Activated CD4-positive, alpha-beta T cell treated with anti-CD3 and anti-CD28 coated beads, Interleukin-10, Interleukin-2, amounts not matched to agents 100 ng/mL and 50 ng/mL, durations not matched to agents 16 hours and 8 hours (primary cell): ENCODE measurements at regions not wholly inside any gene's neighbourhood (a gene's known extent, or its start where the extent isn't known, plus 50 kb on each side); places are given as distances from the start of the nearest gene placed in this dataset.
A peak's percentile ranks its signal among the peaks of the same experiment; 100 is the strongest.
"Not testable (repeated sequence)": the region's sequence is repeated elsewhere in the genome, so short reads cannot be mapped to it uniquely, and the experiment has no call there.

ENCODE experiments used
- DNase-seq: peaks from one replicate; pipeline ENCODE4 v3.0.0-alpha.2; 2020

DNA sequence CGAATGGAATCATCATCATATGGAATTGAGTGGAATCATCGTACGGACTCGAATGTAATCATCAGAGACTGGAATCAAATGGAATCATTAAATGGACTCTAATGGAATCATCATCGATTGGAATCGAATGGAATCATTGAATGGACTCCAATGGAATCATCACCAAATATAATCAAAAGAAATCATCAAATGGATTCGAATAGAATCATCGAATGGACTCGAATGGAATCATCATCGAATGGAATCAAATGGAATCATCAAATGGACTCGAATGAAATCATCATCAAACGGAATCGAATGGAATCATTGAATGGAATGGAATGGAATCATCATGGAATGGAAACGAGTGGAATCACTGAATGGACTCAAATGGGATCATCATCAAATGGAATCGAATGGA, 233.5 kb downstream of the SHCBP1 start:
- DNase-seq = peak; percentile 95

DNA sequence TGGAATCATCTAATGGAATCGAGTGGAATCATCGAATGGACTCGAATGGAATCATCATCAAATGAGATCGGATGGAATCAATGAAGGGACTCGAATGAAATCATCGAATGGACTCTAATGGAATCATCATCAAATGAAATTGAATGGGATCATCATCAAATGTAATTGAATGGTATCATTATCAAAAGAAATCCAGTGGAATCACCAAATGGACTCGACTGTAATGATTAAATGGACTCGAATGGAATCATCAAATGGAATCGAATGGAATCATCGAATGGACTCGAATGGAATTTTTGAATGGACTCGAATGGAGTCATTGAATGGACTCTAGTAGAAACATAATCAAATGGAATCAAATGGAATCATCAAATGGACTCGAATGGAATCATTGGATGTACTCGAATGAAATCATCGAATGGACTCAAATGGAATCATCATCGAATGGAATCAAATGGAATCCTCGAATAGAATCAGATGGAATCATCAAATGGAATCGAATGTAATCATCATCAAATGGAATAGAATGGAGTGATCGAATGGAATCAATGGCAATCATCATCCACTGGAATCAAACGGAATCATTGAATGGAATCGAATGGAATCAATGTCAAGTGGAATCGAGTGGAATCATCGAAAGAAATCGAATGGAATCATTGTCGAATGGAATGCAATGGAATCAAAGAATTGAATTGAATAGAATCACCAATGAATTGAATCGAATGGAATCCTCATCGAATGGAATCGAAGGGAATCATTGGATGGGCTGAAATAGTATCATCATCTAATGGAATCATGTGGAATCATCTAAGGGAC, 234.2 kb downstream of the SHCBP1 start:
- peak; percentile 95 for DNase-seq

DNA sequence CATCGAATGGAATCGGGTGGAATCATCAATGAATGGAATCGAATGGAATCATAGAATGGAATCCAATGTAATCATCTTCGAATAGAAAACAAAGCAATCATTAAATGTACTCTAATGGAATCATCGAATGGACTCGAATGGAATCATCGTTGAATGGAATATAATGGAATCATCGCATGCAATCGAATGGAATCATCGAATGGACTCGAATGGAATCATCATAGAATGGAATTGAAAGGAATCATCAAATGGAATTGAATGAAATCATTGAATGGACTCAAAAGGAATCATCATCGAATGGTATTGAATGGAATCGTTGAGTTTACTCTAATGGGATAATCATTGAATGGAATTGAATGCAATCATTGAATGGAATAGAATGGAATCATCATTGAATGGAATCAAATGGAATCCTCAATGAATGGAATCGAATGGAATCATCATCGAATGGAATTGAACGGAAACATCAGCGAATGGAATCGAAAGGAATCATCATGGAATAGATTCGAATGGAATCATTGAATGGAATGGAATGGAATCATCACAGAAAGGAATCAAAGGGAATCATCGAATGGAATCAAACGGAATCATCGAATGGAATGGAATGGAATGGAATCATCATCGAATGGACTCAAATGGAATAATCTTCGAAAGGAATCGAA, 234.9 kb downstream of the SHCBP1 start:
- peak; percentile 41 for DNase-seq

DNA sequence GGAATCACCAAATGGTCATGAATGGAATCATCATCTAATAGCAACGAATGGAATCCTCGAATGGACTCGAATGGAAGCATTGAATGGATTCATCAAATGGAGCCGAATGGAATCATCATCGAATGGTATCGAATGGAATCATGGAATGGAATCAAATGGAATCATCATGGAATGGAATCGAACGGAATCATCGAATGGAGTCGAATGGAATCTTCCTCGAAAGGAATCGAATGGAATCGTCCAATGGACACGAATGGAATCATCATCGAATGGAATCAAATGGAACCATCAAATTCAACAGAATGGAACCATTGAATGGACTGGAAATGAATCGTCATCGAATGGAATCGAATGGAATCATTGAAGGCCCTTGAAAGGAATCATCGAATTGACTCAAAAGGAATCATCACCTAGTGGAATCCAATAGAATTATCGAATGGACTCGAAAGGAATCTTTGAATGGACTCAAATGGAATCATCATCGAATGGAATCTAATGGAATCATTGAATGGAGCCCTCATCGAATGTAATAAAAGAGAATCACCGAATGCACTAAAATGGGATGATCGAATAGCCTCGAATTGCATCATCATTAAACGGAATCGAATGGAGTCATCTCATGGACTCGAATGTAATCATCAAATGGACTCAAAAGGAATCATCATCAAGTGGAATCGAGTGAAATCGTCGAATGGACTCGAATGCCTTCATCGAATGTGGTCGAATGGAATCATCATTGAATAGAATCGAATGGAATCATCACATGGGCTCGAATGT, 236.7 kb downstream of the SHCBP1 start:
- peak; percentile 55 for DNase-seq

DNA sequence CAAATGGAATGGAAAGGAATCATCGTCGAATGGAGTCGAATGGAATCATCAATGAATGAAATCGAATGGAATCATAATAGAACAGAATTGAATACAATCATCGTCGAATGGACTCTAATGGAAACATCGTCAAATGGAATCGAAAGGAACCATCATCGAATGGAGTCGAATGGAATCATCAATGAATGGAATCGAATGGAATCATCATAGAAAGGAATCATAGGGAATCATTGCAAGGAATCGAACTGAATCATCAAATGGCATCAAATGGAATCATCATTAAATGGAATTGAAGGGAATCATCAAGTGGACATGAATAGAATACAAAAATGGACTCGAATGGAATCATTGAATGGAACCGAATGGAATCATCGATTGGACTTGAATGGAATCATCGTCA, 237.6 kb downstream of the SHCBP1 start:
- DNase-seq = not testable (repeated sequence)

DNA sequence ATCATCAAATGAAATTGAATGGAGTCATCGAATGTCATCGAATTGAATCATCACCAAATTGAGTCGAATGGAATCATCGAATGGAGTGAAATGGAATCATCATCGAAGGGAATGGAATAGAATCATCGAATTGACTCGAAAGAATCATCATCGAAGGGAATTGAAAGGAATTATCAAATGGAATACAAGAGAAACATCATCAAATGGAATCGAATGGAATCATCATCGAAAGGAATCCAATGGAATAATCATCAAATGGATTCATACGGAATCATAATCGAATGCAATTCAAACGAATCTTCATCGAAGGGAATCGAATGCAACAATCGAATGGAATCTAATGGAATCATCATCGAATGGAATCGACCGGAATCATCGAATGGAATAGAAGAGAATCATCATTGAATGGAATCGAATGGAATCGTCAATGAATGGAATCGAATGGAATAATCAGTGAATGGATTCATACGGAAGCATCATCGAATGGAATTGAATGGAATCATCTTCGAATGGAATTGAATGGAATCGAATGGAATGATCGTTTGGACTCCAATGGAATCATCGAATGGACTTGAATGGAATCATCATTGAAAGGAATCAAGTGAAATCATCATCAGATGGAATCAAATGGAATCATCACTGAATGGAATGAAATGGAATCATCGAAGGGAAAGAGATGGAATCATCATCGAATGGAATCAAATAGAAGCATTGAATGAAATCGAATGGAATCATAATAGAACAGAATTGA, 238.2 kb downstream of the SHCBP1 start:
- peak; percentile 61 for DNase-seq

DNA sequence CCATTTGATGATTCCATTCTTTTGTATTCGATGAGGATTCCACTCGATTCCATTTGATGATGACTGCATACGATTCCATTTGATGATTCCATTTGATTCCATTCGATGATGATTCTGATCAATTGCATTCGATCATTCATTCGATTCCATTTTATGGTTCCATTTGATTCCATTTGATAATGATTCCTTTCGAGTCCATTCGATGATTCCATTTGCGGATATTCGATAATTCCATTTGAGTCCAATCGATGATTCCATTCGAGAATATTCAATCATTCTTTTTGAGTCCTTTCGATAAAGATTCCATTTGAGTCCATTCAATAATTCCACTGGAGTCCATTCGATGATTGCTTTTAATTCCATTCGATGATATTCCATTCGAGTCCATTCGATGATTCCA, 239.1 kb downstream of the SHCBP1 start:
- DNase-seq = peak; percentile 28

DNA sequence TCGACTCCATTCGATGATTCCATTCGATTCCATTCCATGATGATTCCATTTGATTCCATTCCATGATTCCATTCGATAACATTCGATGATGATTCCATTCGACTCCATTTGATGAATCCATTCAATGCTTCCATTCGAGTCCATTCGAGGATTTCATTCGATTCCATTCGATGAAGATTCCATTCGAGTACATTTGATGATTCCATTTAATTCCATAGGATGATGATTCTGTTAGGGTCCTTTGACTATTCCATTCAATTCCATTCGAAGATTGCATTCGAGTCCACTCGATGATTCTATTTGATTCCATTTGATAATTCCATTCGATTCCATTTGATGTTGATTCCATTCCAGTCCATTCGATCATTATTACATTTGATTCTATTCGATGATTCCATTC, 239.8 kb downstream of the SHCBP1 start:
- peak; percentile 4 for DNase-seq
